ENCODE measurements at regions not wholly inside any gene's neighbourhood (a gene's known extent, or its start where the extent isn't known, plus 50 kb on each side); places are given as distances from the start of the nearest gene placed in this dataset.

- DNase-seq = no peak
Observed at GRCh38 chr4:22911285-22911684, 218.5 kb downstream of the GBA3 start.

DNA sequence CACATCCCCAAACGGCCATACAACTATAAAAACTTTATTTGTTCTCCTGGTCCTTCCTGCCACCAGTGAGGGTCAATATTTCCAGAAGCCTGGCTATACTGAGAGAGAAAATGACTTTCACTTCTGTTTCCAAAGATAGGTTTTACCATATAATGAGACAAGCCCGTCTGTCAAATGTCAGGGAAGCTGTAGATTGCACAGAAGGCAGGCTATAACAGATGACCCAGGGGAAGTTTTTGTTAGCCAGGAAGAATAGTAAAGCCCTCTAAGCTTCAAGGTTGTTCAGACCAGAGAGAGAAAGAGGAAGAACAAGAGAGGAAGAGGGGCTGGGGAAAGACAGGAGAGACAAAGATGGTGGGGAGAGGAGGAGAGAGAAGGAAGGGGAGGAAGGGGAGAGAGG is 217.5 kb downstream of the GBA3 start:
- no peak for DNase-seq

GRCh38 chr4:22906045-22906444 is 213.3 kb downstream of the GBA3 start:
- DNase-seq = no peak

DNA sequence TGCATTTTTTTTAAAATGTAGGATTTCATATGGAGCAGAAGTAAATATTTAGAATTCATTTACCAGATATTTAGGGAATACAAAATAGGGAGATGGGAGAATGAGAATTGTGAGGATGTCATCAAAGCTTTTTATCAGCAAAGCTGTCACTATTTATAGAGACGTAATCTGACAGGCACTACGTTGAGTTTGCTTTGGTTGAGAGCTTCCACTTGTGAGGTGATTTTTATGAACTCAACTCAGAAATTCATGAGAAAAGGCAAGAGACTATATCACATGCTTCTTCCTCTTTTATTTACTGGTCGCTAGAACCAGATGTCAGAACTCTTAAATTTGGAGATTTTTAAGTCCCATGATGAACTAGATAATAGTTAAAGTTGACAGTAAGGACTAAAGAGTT is 211.2 kb downstream of the GBA3 start:
- no peak for DNase-seq

DNA sequence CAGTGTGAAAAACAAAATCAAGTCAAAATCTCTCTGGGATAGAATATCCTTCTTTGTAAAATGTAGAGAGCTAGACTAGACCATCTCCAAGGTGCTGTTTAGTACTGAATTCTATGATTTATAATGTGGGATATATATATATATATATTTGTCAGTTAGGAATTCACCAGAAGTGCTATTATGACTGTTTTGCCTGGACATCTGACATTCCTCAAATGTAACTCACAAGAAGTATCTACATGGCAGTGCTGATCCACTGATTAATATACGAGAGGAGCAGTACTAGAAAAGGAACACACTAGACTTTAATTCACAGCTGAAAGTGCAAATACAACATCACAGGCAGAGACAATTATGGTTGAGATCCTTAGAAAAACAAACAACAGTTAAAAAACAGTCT is 208.9 kb downstream of the GBA3 start:
- no peak for DNase-seq

GRCh38 chr4:22900876-22901275 is 208.1 kb downstream of the GBA3 start:
- DNase-seq = no peak

GRCh38 chr4:22897520-22898108 is 204.9 kb downstream of the GBA3 start:
- peak; percentile 8 for DNase-seq

DNA sequence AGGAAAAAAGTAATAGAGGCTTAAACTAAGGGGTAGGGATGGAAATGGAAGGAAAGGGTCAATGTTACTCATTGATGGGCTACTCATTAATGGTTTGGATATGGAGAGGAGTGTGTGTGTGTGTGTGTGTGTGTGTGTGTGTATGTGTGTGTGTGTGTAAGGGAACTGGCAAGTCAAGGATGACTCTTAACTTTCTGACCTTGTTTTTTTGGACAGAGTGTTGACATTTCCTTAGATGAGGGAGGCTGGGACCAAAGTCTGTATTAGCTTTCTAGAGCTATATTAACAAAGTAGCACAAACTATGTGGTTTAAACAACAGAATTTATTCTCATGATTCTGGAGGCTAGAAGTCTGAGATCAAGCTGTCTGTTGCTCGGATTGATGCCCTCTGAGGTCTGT is 202.7 kb downstream of the GBA3 start:
- DNase-seq = no peak

GRCh38 chr4:22884157-22884556 is 191.4 kb downstream of the GBA3 start:
- no peak for DNase-seq

DNA sequence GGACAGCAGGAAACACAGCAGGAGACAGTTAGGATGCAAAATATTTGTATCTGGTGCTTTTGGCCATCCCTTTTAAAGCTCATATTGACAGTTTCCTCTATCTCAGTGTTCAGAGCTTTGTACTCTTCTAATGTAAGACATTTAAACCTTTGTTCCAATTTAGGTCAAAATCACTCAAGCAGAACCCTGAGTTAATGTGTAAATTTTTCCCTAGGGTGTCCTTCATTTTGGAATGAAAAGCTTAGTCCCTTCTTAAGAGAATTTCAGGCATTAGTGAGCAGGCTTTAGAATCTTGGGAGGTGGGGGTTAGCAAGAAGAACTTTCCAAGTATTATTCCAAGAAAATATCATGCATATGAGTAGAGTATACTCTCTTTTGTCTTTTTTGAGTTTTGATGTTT is 188.7 kb downstream of the GBA3 start:
- DNase-seq = no peak

GRCh38 chr4:22877486-22878052 is 184.8 kb downstream of the GBA3 start:
- peak; percentile 2 for DNase-seq

GRCh38 chr4:22876270-22876669 is 183.5 kb downstream of the GBA3 start:
- no peak for DNase-seq

DNA sequence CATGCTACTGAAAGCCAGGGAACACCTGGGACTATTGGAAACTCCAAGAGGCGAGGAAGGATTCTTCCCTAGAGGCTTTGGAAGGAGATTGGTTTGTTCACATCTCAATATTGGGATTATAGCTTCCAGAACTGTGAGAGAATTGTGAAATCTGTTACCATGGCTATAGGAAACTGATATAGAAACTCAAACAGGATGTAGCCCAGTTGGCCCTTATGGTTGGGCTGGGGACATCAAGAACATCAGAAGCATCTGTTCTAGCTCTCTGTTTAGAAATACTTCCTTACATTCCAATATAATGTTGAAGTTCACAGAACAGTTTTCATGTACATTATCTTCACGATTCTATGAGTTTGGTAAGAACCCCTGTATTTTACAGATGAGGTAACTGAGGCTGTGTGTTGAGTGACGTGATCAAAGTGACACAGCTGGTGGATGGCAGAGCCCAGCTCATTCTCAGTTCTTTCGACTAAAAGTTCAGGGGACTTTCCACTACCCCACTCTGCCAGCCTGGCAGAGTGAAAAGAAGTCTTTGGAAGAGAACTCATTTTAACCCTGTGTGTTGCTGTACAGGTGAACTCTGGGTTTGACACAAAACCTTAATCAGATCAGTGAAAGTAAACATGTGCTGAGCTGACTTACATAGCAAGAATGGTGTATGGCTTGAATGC is 183.0 kb downstream of the GBA3 start:
- DNase-seq = no peak

- DNase-seq = no peak
Observed at GRCh38 chr4:22874334-22874912, 181.7 kb downstream of the GBA3 start.

DNA sequence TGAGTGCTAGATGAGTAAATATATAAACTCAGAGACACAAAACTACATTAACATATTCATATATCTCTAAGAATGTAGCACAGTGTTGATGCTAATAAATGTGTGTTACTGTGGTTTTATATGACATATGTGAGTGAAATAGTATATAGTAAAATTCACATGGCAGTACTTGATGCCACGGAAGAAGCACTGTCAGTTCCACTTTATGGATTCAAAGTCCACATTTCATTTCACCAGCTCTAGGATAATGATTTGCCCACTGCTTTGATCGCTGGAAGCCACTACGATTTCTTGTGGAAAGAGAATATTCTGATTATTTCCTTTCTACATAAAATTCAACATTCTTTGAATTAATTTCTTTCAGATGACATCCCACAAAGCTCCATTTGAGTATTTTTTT is 181.2 kb downstream of the GBA3 start:
- DNase-seq = no peak

- DNase-seq = no peak
Observed at GRCh38 chr4:22870847-22871449, 178.2 kb downstream of the GBA3 start.

- DNase-seq = no peak
Observed at GRCh38 chr4:22869235-22869634, 176.5 kb downstream of the GBA3 start.
